Adrenal gland (tissue), 9 donors: ENCODE measurements at regions not wholly inside any gene's neighbourhood (a gene's known extent, or its start where the extent isn't known, plus 50 kb on each side); places are given as distances from the start of the nearest gene placed in this dataset.
"Not testable (repeated sequence)": the region's sequence is repeated elsewhere in the genome, so short reads cannot be mapped to it uniquely, and the experiment has no call there.

Source experiments
- DNase-seq, 7 donors: peaks; one replicate each; pipeline ENCODE4 v3.0.0-alpha.2; 2019 to 2020
- H3K27ac ChIP-seq, 5 donors: fragments of 200-600 bp; sonication (generic) in 4 of 5; 1 replicate in 3 of 5; 2 replicates in 2 of 5; pipeline versions ENCODE4 v1.5.1 to v1.8.0; 2016 to 2020; ENCODE audit warnings: mild to moderate bottlenecking in 1 of 5
- H3K27me3 ChIP-seq: fragments of 200-600 bp; 2 replicates; pipeline ENCODE4 v1.8.0; 2021
- H3K36me3 ChIP-seq, 2 donors: fragments of 200-600 bp; replicated peaks in 1 of 2; 1 replicate in 1 of 2; 2 replicates in 1 of 2; pipeline versions ENCODE4 v1.5.1 to v1.8.0; 2018 to 2022
- H3K4me1 ChIP-seq, 2 donors: fragments of 200-600 bp; replicated peaks in 1 of 2; 1 replicate in 1 of 2; 2 replicates in 1 of 2; pipeline versions ENCODE4 v1.5.1 to v1.8.0; 2018 to 2021
- H3K4me3 ChIP-seq, 4 donors: fragments of 200-600 bp; sonication (generic) in 3 of 4; one replicate each; pipeline ENCODE4 v1.5.1; 2016 to 2018
- H3K9me3 ChIP-seq, 3 donors: fragments of 200-600 bp; sonication (generic) in 1 of 3; replicated peaks in 1 of 3; 1 replicate in 2 of 3; 2 replicates in 1 of 3; pipeline versions ENCODE4 v1.5.1 to v1.8.0; 2016 to 2021
- CTCF ChIP-seq, 6 experiments: fragments of 450-650 bp in 4 of 6; fragments of 200-600 bp in 2 of 6; sonication (generic) in 1 of 6; IDR thresholded peaks; 1 replicate in 5 of 6; 2 replicates in 1 of 6; pipeline versions ENCODE4 v1.5.1 to v1.8.0; 2016 to 2021; ENCODE audit warnings: antibody characterized with exemption in 6 of 6, mild to moderate bottlenecking in 2 of 6, moderate library complexity in 1 of 6
- POLR2A ChIP-seq, 2 donors: fragments of 450-650 bp; IDR thresholded peaks; one replicate each; pipeline ENCODE4 v1.6.1; 2017; ENCODE audit warnings: antibody characterized with exemption in 2 of 2, mild to moderate bottlenecking in 2 of 2, moderate library complexity in 1 of 2
- WGBS, 4 donors: extraction: QIAGEN DNeasy Blood & Tissue Kit in 2 of 4; methylation state at CpG; one replicate each; pipeline versions ENCODE4 v1.1.5 to v1.1.7; 2013 to 2017; 5-methylcytosine and 5-hydroxymethylcytosine counted together
- intact Hi-C, 2 donors: fragments of 100-400 bp; cut with DNase I; formaldehyde crosslinking; loops; one replicate each; pipeline versions ENCODE4 v1.14.1 to v1.15.0; 2022 to 2023
- donor health status: healthy with polysubstance abuse.
- donor health status: Bipolar disorder and iron deficiency.
- donor health status: DM: yes; HTN: yes; CAD: no.
- donor health status: DM: no; HTN: no; CAD: no.
- donor health status: DM: no; HTN: no; CAD: no.

GRCh38 chr18:8920856-8921787 is 181.4 kb upstream of the NDUFV2 start:
- DNase-seq, H3K27ac ChIP-seq, H3K36me3 ChIP-seq, H3K9me3 ChIP-seq, intact Hi-C loops, H3K27me3 ChIP-seq, H3K4me3 ChIP-seq, H3K4me1 ChIP-seq: not testable (repeated sequence)
- WGBS, 4 donors: 82 to 91% (median 85%) methylated on average over 7 of the region's 7 CpGs

GRCh38 chr18:8926464-8926863 is 176.0 kb upstream of the NDUFV2 start:
- H3K9me3 ChIP-seq: peaks cover 0 to 12% (median 0%) of the 10 kb centered on the region in 3 donors
- H3K4me1 ChIP-seq: no peaks in the 10 kb centered on the region
- no peak overlapping the region for H3K27ac ChIP-seq
- no peak overlapping the region for H3K4me3 ChIP-seq
- intact Hi-C loops: no loop called here
- no peaks in the 10 kb centered on the region for H3K36me3 ChIP-seq
- TF ChIP-seq POLR2A (IDR thresholded peaks at IDR 0.05) (no peak), CTCF (IDR thresholded peaks at IDR 0.05) (no peak)
- no peaks in the 10 kb centered on the region for H3K27me3 ChIP-seq
- DNase-seq: no peak
- 66 to 74% (median 69%) methylated on average over 2 of the region's 2 CpGs for WGBS, 4 donors

- H3K9me3 ChIP-seq: peaks cover 0 to 12% (median 0%) of the 10 kb centered on the region in 3 donors
- H3K27me3 ChIP-seq: no peaks in the 10 kb centered on the region
- TF ChIP-seq POLR2A (IDR thresholded peaks at IDR 0.05) (no peak), CTCF (IDR thresholded peaks at IDR 0.05) (no peak)
- H3K4me3 ChIP-seq: no peak overlapping the region
- no peak overlapping the region for H3K27ac ChIP-seq
- H3K36me3 ChIP-seq: no peaks in the 10 kb centered on the region
- intact Hi-C loops: no loop called here
- H3K4me1 ChIP-seq: no peaks in the 10 kb centered on the region
- no peak for DNase-seq
- 82 to 90% (median 85%) methylated on average over 2 of the region's 2 CpGs for WGBS, 4 donors
Observed at GRCh38 chr18:8928044-8928443, 174.5 kb upstream of the NDUFV2 start.

GRCh38 chr18:8928847-8929780 is 173.4 kb upstream of the NDUFV2 start:
- intact Hi-C loops: no loop called here
- DNase-seq: no peak
- H3K27me3 ChIP-seq: no peaks in the 10 kb centered on the region

More at GRCh38 chr18:8928847-8929780, 173.4 kb upstream of the NDUFV2 start:
- H3K27ac ChIP-seq: no peak overlapping the region
- H3K4me1 ChIP-seq: no peaks in the 10 kb centered on the region
- 84 to 94% (median 88%) methylated on average over 3 of the region's 3 CpGs for WGBS, 4 donors
- no peak overlapping the region for H3K4me3 ChIP-seq
- peaks cover 0 to 12% (median 0%) of the 10 kb centered on the region in 3 donors for H3K9me3 ChIP-seq
- no peaks in the 10 kb centered on the region for H3K36me3 ChIP-seq
- TF ChIP-seq POLR2A (IDR thresholded peaks at IDR 0.05) (no peak), CTCF (IDR thresholded peaks at IDR 0.05) (no peak)
